WTC11 (cell line): ENCODE measurements at regions not wholly inside any gene's neighbourhood (a gene's known extent, or its start where the extent isn't known, plus 50 kb on each side); places are given as distances from the start of the nearest gene placed in this dataset.
A peak's percentile ranks its signal among the peaks of the same experiment; 100 is the strongest.
"Not testable (repeated sequence)": the region's sequence is repeated elsewhere in the genome, so short reads cannot be mapped to it uniquely, and the experiment has no call there.

ENCODE experiments used
- ATAC-seq: fragments of 200-7000 bp; cut with Tn5 transposase; 2 replicates; pipeline ENCODE4 v1.10.0; 2021; ENCODE audit warnings: mild to moderate bottlenecking, moderate library complexity
- CTCF ChIA-PET: fragments of 300-600 bp; sonication (Branson Sonifier 250); formaldehyde crosslinking; loops from one replicate; lab custom pipeline; 2021; ENCODE audit warnings: antibody characterized with exemption; lab: Charles Lee
- POLR2A ChIA-PET: fragments of 350-600 bp; sonication (Branson Sonifier 250); formaldehyde crosslinking; loops from one replicate; lab custom pipeline; 2021; ENCODE audit warnings: antibody characterized with exemption; lab: Charles Lee
- DNase-seq: peaks from one replicate; pipeline ENCODE4 v3.0.0; 2021; ENCODE audit warnings: low spot score
- H3K27ac Mint-ChIP-seq: 2 replicates; pipeline ENCODE4 v1.8.0; 2021; ENCODE audit warnings: mixed read lengths
- H3K27me3 Mint-ChIP-seq: 2 replicates; pipeline ENCODE4 v1.8.0; 2021; ENCODE audit warnings: low read depth, mild to moderate bottlenecking, moderate library complexity, mixed read lengths
- H3K36me3 Mint-ChIP-seq: 2 replicates; pipeline ENCODE4 v1.8.0; 2021; ENCODE audit warnings: mixed read lengths
- H3K4me1 Mint-ChIP-seq: 2 replicates; pipeline ENCODE4 v1.8.0; 2022; ENCODE audit warnings: mixed read lengths
- H3K4me3 Mint-ChIP-seq: 2 replicates; pipeline ENCODE4 v1.8.0; 2021; ENCODE audit warnings: mild to moderate bottlenecking, moderate library complexity, mixed read lengths
- H3K9me3 Mint-ChIP-seq: 2 replicates; pipeline ENCODE4 v1.8.0; 2021; ENCODE audit warnings: mixed read lengths
- ARID4B ChIP-seq: sonication (generic); formaldehyde crosslinking; IDR thresholded peaks from 2 replicates; pipeline ENCODE4 v1.8.0; 2023; ENCODE audit warnings: missing genetic modification reagents, mild to moderate bottlenecking, borderline replicate concordance
- ELF4 ChIP-seq: sonication (generic); formaldehyde crosslinking; IDR thresholded peaks from 2 replicates; pipeline ENCODE4 v1.8.1; 2022; ENCODE audit warnings: low read depth, mild to moderate bottlenecking, moderate library complexity, missing genetic modification reagents
- FOXK1 ChIP-seq: sonication (generic); formaldehyde crosslinking; IDR thresholded peaks from 2 replicates; pipeline ENCODE4 v1.8.0; 2022; ENCODE audit warnings: mild to moderate bottlenecking, moderate library complexity, missing genetic modification reagents
- FOXP1 ChIP-seq: sonication (generic); formaldehyde crosslinking; IDR thresholded peaks from 2 replicates; pipeline ENCODE4 v1.8.0; 2022; ENCODE audit warnings: missing genetic modification reagents, mild to moderate bottlenecking, moderate library complexity, borderline replicate concordance
- GABPB1 ChIP-seq: sonication (generic); formaldehyde crosslinking; IDR thresholded peaks from 2 replicates; pipeline ENCODE4 v1.8.1; 2023; ENCODE audit warnings: mild to moderate bottlenecking, missing genetic modification reagents
- IRF1 ChIP-seq: sonication (generic); formaldehyde crosslinking; IDR thresholded peaks from 2 replicates; pipeline ENCODE4 v1.8.0; 2023; ENCODE audit warnings: missing genetic modification reagents
- JUN ChIP-seq: sonication (generic); formaldehyde crosslinking; IDR thresholded peaks from 2 replicates; pipeline ENCODE4 v1.8.0; 2023; ENCODE audit warnings: mild to moderate bottlenecking, missing genetic modification reagents
- NFE2L1 ChIP-seq: sonication (generic); formaldehyde crosslinking; IDR thresholded peaks from 2 replicates; pipeline ENCODE4 v1.8.1; 2023; ENCODE audit warnings: missing genetic modification reagents
- NR2C2 ChIP-seq: sonication (generic); formaldehyde crosslinking; IDR thresholded peaks from 2 replicates; pipeline ENCODE4 v1.8.0; 2022; ENCODE audit warnings: mild to moderate bottlenecking, missing genetic modification reagents
- SOX15 ChIP-seq: fragments of 250-450 bp; sonication (Bioruptor Pico); IDR thresholded peaks from 2 replicates; pipeline ENCODE4 v1.9.0; 2021; ENCODE audit warnings: mild to moderate bottlenecking
- TEAD1 ChIP-seq: sonication (generic); formaldehyde crosslinking; IDR thresholded peaks from 2 replicates; pipeline ENCODE4 v1.8.0; 2022; ENCODE audit warnings: mild to moderate bottlenecking, missing genetic modification reagents
- TP53 ChIP-seq: sonication (generic); formaldehyde crosslinking; IDR thresholded peaks from 2 replicates; pipeline ENCODE4 v1.8.1; 2023; ENCODE audit warnings: mild to moderate bottlenecking, missing genetic modification reagents
- ZNF317 ChIP-seq: sonication (generic); formaldehyde crosslinking; IDR thresholded peaks from 2 replicates; pipeline ENCODE4 v1.8.1; 2023; ENCODE audit warnings: low read depth, mild to moderate bottlenecking, moderate library complexity, missing genetic modification reagents, borderline replicate concordance
- ZNF671 ChIP-seq: fragments of 250-450 bp; sonication (Bioruptor Pico); IDR thresholded peaks from 2 replicates; pipeline ENCODE4 v1.8.0; 2021; ENCODE audit warnings: mild to moderate bottlenecking
- TF ChIP-seq, protein P1 (sequence below): sonication (generic); formaldehyde crosslinking; IDR thresholded peaks from 2 replicates; pipeline ENCODE4 v1.8.1; 2022; ENCODE audit warnings: mild to moderate bottlenecking, moderate library complexity, missing genetic modification reagents
- TF ChIP-seq, protein P2 (sequence below): fragments of 250-450 bp; sonication (Bioruptor Pico); IDR thresholded peaks from 2 replicates; pipeline ENCODE4 v1.9.0; 2021; ENCODE audit warnings: moderate library complexity, mild to moderate bottlenecking, inconsistent platforms, borderline replicate concordance

DNA sequence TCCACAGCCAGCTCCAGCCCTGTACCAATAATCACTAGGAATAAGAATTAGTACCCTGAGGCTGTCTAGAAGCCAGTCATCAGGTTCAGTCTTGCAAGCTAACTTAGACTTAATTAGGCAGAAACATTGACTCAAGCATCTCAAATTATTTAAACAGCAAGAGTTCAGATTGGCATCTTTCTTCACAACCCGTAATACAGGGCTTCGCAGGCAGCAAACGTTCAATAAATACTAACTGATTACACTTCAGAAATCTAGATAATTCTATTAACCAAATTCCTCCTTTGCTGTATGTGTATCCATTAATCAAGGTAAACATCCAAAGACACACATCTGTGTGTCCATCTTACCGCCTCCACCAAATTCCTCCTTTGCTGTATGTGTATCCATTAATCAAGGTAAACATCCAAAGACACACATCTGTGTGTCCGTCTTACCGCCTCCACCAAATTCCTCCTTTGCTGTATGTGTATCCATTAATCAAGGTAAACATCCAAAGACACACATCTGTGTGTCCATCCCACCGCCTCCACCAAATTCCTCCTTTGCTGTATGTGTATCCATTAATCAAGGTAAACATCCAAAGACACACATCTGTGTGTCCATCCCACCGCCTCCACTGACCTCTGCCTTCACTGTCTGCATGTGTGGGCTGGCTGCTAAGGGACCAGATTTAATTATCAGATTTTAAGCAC, 158.9 kb downstream of the SUCLG1 start:
- H3K4me3 Mint-ChIP-seq, H3K36me3 Mint-ChIP-seq: not testable (repeated sequence)
- CTCF ChIA-PET = interaction anchor here (2.1 kb wide), 1 partner anchor 15 kb away, joined by 8 read pairs; no protein-coding TSS in a partner anchor
- TF ChIP-seq GABPB1 = peak; percentile 19; the same call in 1 of the 2 replicates
- TF ChIP-seq, all 79 proteins: peak for 1; not testable (repeated sequence) for 78
- ATAC-seq, H3K27ac Mint-ChIP-seq, H3K27me3 Mint-ChIP-seq, DNase-seq, POLR2A ChIA-PET: not testable (repeated sequence)
- peaks cover 24% of the 10 kb centered on the region for H3K9me3 Mint-ChIP-seq
- H3K4me1 Mint-ChIP-seq = peaks cover 35% of the 10 kb centered on the region

- Mint-ChIP-seq H3K9me3 (peaks cover 19% of the 10 kb centered on the region), H3K36me3 (no peaks in the 10 kb centered on the region), H3K27ac (no peak overlapping the region), H3K4me1 (peaks cover 28% of the 10 kb centered on the region), H3K27me3 (no peaks in the 10 kb centered on the region), H3K4me3 (no peak overlapping the region)
- DNase-seq (no peak), ATAC-seq (no peak)
- TF ChIP-seq, protein P1, sequence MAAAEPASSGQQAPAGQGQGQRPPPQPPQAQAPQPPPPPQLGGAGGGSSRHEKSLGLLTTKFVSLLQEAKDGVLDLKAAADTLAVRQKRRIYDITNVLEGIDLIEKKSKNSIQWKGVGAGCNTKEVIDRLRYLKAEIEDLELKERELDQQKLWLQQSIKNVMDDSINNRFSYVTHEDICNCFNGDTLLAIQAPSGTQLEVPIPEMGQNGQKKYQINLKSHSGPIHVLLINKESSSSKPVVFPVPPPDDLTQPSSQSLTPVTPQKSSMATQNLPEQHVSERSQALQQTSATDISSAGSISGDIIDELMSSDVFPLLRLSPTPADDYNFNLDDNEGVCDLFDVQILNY (CRISPR knock-in tag) = no peak
- TF ChIP-seq ZNF317 (CRISPR knock-in tag) (no peak), NR2C2 (CRISPR knock-in tag) (no peak)
- ChIA-PET CTCF (interaction anchor here (1.2 to 2.1 kb wide), 2 partner anchors 16 to 277 kb away, joined by 3 to 8 read pairs; no protein-coding TSS in a partner anchor), POLR2A (no interaction called here)
Observed at GRCh38 chr2:84299211-84299775, 159.8 kb downstream of the SUCLG1 start.

- TF ChIP-seq, protein P2, sequence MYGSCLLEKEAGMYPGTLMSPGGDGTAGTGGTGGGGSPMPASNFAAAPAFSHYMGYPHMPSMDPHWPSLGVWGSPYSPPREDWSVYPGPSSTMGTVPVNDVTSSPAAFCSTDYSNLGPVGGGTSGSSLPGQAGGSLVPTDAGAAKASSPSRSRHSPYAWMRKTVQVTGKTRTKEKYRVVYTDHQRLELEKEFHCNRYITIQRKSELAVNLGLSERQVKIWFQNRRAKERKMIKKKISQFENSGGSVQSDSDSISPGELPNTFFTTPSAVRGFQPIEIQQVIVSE (CRISPR knock-in tag) = no peak
- peak; percentile 43; the same call in 1 of the 2 replicates for TF ChIP-seq TEAD1 (CRISPR knock-in tag)
- no peak for TF ChIP-seq SOX15 (CRISPR knock-in tag)
- TF ChIP-seq, all 79 proteins: peak for 1
- Mint-ChIP-seq H3K9me3 (peaks cover 19% of the 10 kb centered on the region), H3K27ac (no peak overlapping the region), H3K4me1 (peaks cover 28% of the 10 kb centered on the region), H3K36me3 (no peaks in the 10 kb centered on the region), H3K4me3 (no peak overlapping the region), H3K27me3 (no peaks in the 10 kb centered on the region)
- ATAC-seq = peak; percentile 84
- CTCF ChIA-PET = interaction anchor here (1.4 kb wide), 1 partner anchor 18 kb away, joined by 3 read pairs; no protein-coding TSS in a partner anchor
- peak; percentile 24 for DNase-seq
- POLR2A ChIA-PET = interaction anchor here (0.5 kb wide), 1 partner anchor 29 kb away, joined by 4 read pairs; no protein-coding TSS in a partner anchor
Observed at GRCh38 chr2:84297155-84297554, 161.9 kb downstream of the SUCLG1 start.

DNA sequence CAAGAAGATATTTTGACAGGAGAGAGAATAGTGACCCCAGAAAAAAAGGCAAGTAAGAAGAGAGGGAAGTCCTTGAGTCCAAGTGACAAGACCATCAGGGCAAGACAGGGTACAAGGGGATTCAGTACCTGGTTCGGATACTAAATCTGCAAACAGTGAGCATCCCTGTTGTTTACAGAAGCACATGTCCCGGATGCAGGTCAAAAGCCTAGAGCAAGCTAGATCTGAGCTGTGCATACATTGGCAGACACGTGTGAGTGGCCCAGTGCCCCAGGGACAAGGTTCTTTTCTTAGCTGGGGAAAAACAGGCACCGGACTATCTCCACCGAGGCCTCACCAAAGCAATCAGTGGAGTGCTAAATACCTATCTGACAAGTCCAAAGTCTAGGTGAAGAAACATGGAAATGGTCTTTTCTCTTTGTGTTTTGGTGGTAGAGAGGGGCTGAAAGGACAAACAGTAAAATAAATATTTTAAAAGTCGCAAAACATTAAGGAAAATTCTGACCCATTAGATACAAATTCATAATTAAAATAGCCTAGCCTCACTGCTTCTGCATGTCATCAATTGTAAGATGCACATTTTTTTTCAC, 165.2 kb downstream of the SUCLG1 start:
- DNase-seq (no peak), ATAC-seq (no peak)
- Mint-ChIP-seq H3K9me3 (peaks cover 41% of the 10 kb centered on the region), H3K4me1 (peaks cover 22% of the 10 kb centered on the region), H3K27ac (no peak overlapping the region), H3K27me3 (no peaks in the 10 kb centered on the region), H3K36me3 (peaks cover 3% of the 10 kb centered on the region; the same call in 1 of the 2 replicates), H3K4me3 (no peak overlapping the region)
- CTCF ChIA-PET = no interaction called here
- POLR2A ChIA-PET = no interaction called here
- TF ChIP-seq GABPB1 = peak; percentile 69
- no peak for TF ChIP-seq ELF4 (CRISPR knock-in tag)
- no peak for TF ChIP-seq NFE2L1 (CRISPR knock-in tag)
- no peak for TF ChIP-seq ZNF317 (CRISPR knock-in tag)
- no peak for TF ChIP-seq IRF1 (CRISPR knock-in tag)
- TF ChIP-seq JUN (CRISPR knock-in tag) = no peak

DNA sequence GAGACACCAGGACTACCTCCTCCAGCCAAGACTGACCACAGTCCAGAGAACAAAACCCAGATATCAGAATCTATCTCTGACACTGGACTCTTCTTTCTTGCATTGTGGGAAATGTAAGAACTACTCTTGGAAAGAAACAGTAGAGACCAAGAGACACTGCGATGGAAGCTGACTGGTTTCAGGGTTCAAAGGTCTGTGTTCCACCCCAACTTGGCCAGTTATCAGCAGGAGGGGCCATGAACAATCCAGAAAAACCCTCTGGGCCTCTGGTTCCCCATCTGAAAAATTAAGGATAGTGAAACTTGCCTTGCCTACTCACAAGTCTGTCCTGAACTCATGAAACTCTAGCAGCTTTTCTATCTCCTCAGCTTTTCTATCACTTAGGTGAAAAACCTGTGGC, 166.5 kb downstream of the SUCLG1 start:
- CTCF ChIA-PET = no interaction called here
- Mint-ChIP-seq H3K4me1 (peaks cover 12% of the 10 kb centered on the region), H3K36me3 (peaks cover 4% of the 10 kb centered on the region; the same call in 1 of the 2 replicates), H3K9me3 (peaks cover 46% of the 10 kb centered on the region), H3K27me3 (no peaks in the 10 kb centered on the region), H3K4me3 (no peak overlapping the region), H3K27ac (no peak overlapping the region)
- POLR2A ChIA-PET = no interaction called here
- DNase-seq (no peak), ATAC-seq (no peak)
- TF ChIP-seq ZNF671 (CRISPR knock-in tag) (no peak), FOXP1 (no peak), ARID4B (no peak), NFE2L1 (CRISPR knock-in tag) (no peak), IRF1 (CRISPR knock-in tag) (no peak), TP53 (CRISPR knock-in tag) (no peak), FOXK1 (CRISPR knock-in tag) (no peak)
